ENCODE measurements at regions not wholly inside any gene's neighbourhood (a gene's known extent, or its start where the extent isn't known, plus 50 kb on each side); places are given as distances from the start of the nearest gene placed in this dataset.

DNA sequence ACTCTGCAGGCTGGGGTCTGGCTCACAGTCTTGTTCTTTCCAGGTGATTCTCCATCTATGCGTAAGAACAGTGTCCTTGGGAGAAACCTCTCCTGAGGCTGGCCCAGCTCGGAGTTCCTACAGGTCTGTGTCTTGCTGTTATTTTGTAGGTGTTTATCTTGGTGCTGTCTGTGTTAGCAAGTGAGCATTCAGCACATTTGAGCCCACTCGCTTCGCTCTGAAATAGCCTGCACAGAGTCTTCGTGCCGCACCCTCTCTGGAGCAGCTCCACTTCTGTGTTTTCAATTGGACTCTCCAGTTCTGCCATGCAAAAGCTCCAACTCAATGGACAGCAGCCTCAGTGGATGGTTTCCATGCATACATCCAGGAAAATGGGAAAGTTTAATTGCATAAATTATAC lies 378.2 kb upstream of the ST6GAL2 start:
- Histone ChIP-seq H3K4me3 (ENCODE audit: low read depth in 2 of 2, low read length in 1 of 2) (no peak overlapping the region), H3K9me2 (no peaks in the 10 kb centered on the region), H3K9me3 (no peaks in the 10 kb centered on the region), H3K79me2 (ENCODE audit: insufficient read depth) (no peaks in the 10 kb centered on the region), H3F3A (replicated peaks; ENCODE audit: insufficient read depth) (no peaks in the 10 kb centered on the region), H2AFZ (ENCODE audit: low read depth) (no peak overlapping the region), H3K36me3 (replicated peaks in 1 of 2; ENCODE audit: control insufficient read depth in 1 of 2, insufficient read depth in 2 of 2, low read length in 1 of 2) (no peaks in the 10 kb centered on the region), H3K4me2 (no peak overlapping the region), H3K27me3 (ENCODE audit: insufficient read depth) (no peaks in the 10 kb centered on the region), H3K4me1 (ENCODE audit: control insufficient read depth in 1 of 2, insufficient read depth in 2 of 2, low read depth in 1 of 2, low read length in 1 of 2) (peaks cover 0 to 5% of the 10 kb centered on the region in 2 experiments; a peak in 1 of 4 replicates), H3K9ac (no peak overlapping the region), H4K20me1 (ENCODE audit: insufficient read depth) (no peaks in the 10 kb centered on the region), H3K27ac (ENCODE audit: low read depth in 2 of 2, low read length in 1 of 2) (peak overlapping the region in 1 of 2 experiments; percentile 22; a peak in 1 of 4 replicates)
- ChIA-PET POLR2A (no interaction called here), CTCF (interaction anchor here (0.7 to 0.9 kb wide), 2 partner anchors 10 to 21 kb away, joined by 3 to 4 read pairs; no protein-coding TSS in a partner anchor)
- WGBS (ENCODE audit: low lambda C conversion rate): 87% methylated on average over 6 of the region's 6 CpGs
- TF ChIP-seq RFX5 (IDR thresholded peaks at IDR 0.05; ENCODE audit: low read length): no peak
- TF ChIP-seq, protein P1, sequence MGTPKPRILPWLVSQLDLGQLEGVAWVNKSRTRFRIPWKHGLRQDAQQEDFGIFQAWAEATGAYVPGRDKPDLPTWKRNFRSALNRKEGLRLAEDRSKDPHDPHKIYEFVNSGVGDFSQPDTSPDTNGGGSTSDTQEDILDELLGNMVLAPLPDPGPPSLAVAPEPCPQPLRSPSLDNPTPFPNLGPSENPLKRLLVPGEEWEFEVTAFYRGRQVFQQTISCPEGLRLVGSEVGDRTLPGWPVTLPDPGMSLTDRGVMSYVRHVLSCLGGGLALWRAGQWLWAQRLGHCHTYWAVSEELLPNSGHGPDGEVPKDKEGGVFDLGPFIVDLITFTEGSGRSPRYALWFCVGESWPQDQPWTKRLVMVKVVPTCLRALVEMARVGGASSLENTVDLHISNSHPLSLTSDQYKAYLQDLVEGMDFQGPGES (IDR thresholded peaks at IDR 0.05; ENCODE audit: low read depth, low read length): no peak
- no peak for TF ChIP-seq EP300 (IDR thresholded peaks at IDR 0.05; ENCODE audit: borderline replicate concordance in 1 of 2, low read depth in 1 of 2, low read length in 1 of 2)
- TF ChIP-seq, protein P2, sequence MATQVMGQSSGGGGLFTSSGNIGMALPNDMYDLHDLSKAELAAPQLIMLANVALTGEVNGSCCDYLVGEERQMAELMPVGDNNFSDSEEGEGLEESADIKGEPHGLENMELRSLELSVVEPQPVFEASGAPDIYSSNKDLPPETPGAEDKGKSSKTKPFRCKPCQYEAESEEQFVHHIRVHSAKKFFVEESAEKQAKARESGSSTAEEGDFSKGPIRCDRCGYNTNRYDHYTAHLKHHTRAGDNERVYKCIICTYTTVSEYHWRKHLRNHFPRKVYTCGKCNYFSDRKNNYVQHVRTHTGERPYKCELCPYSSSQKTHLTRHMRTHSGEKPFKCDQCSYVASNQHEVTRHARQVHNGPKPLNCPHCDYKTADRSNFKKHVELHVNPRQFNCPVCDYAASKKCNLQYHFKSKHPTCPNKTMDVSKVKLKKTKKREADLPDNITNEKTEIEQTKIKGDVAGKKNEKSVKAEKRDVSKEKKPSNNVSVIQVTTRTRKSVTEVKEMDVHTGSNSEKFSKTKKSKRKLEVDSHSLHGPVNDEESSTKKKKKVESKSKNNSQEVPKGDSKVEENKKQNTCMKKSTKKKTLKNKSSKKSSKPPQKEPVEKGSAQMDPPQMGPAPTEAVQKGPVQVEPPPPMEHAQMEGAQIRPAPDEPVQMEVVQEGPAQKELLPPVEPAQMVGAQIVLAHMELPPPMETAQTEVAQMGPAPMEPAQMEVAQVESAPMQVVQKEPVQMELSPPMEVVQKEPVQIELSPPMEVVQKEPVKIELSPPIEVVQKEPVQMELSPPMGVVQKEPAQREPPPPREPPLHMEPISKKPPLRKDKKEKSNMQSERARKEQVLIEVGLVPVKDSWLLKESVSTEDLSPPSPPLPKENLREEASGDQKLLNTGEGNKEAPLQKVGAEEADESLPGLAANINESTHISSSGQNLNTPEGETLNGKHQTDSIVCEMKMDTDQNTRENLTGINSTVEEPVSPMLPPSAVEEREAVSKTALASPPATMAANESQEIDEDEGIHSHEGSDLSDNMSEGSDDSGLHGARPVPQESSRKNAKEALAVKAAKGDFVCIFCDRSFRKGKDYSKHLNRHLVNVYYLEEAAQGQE (IDR thresholded peaks at IDR 0.05; ENCODE audit: low read depth, low read length): no peak
- no peak for TF ChIP-seq NRF1 (IDR thresholded peaks at IDR 0.05; ENCODE audit: low read depth, low read length)
- no peak for TF ChIP-seq CHD2 (IDR thresholded peaks at IDR 0.05; ENCODE audit: low read length, partially characterized antibody)
- TF ChIP-seq, protein P3, sequence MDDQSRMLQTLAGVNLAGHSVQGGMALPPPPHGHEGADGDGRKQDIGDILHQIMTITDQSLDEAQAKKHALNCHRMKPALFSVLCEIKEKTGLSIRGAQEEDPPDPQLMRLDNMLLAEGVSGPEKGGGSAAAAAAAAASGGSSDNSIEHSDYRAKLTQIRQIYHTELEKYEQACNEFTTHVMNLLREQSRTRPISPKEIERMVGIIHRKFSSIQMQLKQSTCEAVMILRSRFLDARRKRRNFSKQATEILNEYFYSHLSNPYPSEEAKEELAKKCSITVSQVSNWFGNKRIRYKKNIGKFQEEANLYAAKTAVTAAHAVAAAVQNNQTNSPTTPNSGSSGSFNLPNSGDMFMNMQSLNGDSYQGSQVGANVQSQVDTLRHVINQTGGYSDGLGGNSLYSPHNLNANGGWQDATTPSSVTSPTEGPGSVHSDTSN (IDR thresholded peaks at IDR 0.05): no peak
- TF ChIP-seq EZH2phosphoT487 (IDR thresholded peaks at IDR 0.05; ENCODE audit: borderline replicate concordance, low read depth): no peak
- no peak for TF ChIP-seq RXRA (IDR thresholded peaks at IDR 0.05; ENCODE audit: borderline replicate concordance, low read depth)
- TF ChIP-seq NFIC (IDR thresholded peaks at IDR 0.05; ENCODE audit: borderline replicate concordance): no peak
- no peak for TF ChIP-seq POLR2AphosphoS5 (IDR thresholded peaks at IDR 0.05; ENCODE audit: low read depth, low read length)
- no peak for TF ChIP-seq TEAD4 (IDR thresholded peaks at IDR 0.05; ENCODE audit: borderline replicate concordance, insufficient read depth)
- TF ChIP-seq TCF12 (IDR thresholded peaks at IDR 0.05): no peak
- no peak for DNase-seq

Data from SK-N-SH (cell line).